Keratinocyte (primary cell): ENCODE measurements at regions not wholly inside any gene's neighbourhood (a gene's known extent, or its start where the extent isn't known, plus 50 kb on each side); places are given as distances from the start of the nearest gene placed in this dataset.

Experiments
- EZH2 ChIP-seq: IDR thresholded peaks from one replicate; pipeline ENCODE4 v1.6.1; 2012; ENCODE audit warnings: inconsistent platforms, mild to moderate bottlenecking, low read length, moderate library complexity
- TF ChIP-seq, protein P1 (sequence below), 3 experiments: IDR thresholded peaks in 1 of 3; conservative IDR thresholded peaks in 1 of 3; optimal IDR thresholded peaks in 1 of 3; 2 replicates in 2 of 3; 3 replicates in 1 of 3; pipeline versions ENCODE3 to v1.5.1; 2011; ENCODE audit warnings: low read length in 3 of 3, mild to moderate bottlenecking in 3 of 3, moderate library complexity in 2 of 3, control low read depth in 1 of 3, inconsistent platforms in 1 of 3; ENCODE audit not compliant: insufficient read depth in 2 of 3; ENCODE audit errors: extremely low read depth in 1 of 3

DNA sequence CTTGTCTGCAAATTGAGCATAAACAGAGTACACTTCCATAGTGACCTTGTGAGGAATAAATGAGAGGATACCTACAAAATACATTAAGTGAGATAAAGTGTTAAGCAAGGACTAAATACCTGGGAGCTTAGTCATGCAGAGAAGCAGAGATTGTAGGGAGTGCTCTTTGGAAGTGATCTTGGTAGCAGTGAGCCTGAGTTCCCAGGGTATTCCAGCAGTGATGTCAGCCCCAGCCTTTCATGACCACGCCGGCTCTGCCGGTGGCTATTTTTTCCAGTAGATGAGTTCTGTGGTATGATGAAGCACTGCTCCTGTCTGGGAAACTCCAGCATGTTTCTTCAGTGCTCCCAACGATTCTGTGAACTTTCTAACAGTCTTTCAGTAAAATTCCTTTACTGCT is 391.5 kb upstream of the IGFBP7 start:
- TF ChIP-seq, protein P1, sequence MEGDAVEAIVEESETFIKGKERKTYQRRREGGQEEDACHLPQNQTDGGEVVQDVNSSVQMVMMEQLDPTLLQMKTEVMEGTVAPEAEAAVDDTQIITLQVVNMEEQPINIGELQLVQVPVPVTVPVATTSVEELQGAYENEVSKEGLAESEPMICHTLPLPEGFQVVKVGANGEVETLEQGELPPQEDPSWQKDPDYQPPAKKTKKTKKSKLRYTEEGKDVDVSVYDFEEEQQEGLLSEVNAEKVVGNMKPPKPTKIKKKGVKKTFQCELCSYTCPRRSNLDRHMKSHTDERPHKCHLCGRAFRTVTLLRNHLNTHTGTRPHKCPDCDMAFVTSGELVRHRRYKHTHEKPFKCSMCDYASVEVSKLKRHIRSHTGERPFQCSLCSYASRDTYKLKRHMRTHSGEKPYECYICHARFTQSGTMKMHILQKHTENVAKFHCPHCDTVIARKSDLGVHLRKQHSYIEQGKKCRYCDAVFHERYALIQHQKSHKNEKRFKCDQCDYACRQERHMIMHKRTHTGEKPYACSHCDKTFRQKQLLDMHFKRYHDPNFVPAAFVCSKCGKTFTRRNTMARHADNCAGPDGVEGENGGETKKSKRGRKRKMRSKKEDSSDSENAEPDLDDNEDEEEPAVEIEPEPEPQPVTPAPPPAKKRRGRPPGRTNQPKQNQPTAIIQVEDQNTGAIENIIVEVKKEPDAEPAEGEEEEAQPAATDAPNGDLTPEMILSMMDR (optimal IDR thresholded peaks at IDR 0.05 in 1 of 3, IDR thresholded peaks at IDR 0.05 in 1 of 3, conservative IDR thresholded peaks at IDR 0.05 in 1 of 3; ENCODE audit: extremely low read depth in 1 of 3, insufficient read depth in 2 of 3, low read length in 3 of 3), result no peak
- no peak for TF ChIP-seq EZH2
